ENCODE measurements at regions not wholly inside any gene's neighbourhood (a gene's known extent, or its start where the extent isn't known, plus 50 kb on each side); places are given as distances from the start of the nearest gene placed in this dataset.

GRCh38 chr12:124096869-124097434 lies 123.9 kb downstream of the ZNF664 start:
- DNase-seq: no peak

GRCh38 chr12:124097701-124098100 lies 124.7 kb downstream of the ZNF664 start:
- DNase-seq: no peak

GRCh38 chr12:124098101-124098757 lies 125.2 kb downstream of the ZNF664 start:
- no peak for DNase-seq

GRCh38 chr12:124098887-124099286 lies 125.9 kb downstream of the ZNF664 start:
- DNase-seq: no peak

DNA sequence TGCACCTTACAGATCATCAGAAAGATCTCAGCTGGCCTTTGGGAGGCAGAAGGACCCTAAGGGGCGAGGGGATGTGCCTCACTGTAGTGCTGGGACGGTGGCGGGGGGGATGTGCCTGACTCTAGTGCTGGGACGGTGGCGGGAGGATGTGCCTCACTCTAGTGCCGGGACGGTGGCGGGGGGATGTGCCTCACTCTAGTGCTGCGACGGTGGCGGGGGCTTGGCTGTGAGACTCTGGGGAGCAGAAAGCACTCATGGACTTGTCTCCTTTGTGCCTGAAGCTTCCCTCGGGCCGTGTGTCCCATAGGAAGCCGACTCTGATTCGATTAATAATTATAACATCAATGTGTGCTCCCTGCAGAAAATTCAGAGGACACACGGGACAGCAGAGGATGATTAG lies 126.6 kb downstream of the ZNF664 start:
- no peak for DNase-seq

DNA sequence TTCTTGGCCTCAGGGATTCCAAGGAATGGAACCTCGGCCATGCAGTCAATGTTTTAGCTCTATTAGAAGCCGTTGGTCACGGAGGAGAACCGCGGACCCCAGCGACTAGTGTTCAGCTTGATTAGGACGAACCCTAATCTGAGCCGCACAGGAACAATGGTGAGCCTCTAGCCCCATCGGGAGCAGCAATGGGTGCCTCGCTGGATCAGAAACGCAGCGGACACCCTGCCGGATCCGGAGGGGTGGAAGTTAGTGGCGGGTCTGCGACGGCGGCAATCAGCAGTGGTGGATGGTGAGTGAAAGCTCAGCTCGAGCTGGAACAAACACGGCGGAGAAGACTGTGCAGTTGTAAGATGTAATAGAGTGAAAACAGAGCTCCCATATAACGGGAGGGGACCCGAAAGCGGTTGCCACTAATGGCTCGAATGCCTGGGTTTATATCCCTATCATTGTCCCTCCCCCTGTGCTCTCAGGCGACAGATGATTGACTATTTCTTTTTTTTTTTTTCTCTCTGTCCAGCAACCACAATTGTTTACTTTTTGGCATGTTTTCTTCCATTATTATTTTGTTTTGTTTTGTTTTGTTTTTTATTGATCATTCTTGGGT lies 127.7 kb downstream of the ZNF664 start:
- DNase-seq: no peak

DNA sequence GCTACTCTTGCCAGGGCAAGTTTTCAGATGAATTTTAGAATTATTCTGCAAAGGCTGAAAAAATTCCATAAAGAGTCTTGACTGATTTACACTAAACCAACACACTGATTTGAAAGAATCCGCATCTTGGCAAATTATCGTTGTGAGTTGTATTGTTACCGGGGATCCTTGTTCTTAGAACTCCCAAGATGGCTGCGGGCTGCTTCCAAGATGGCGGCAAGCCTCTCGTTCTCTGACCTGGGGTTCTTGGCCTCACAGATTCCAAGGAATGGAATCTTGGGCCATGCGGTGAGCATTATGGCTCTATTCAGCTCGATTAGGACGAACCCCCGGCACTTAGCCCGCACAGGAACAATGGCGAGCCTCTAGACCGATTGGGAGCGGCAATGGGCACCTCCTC lies 132.5 kb downstream of the ZNF664 start:
- DNase-seq: no peak

GRCh38 chr12:124107351-124107750 lies 134.3 kb downstream of the ZNF664 start:
- no peak for DNase-seq

DNA sequence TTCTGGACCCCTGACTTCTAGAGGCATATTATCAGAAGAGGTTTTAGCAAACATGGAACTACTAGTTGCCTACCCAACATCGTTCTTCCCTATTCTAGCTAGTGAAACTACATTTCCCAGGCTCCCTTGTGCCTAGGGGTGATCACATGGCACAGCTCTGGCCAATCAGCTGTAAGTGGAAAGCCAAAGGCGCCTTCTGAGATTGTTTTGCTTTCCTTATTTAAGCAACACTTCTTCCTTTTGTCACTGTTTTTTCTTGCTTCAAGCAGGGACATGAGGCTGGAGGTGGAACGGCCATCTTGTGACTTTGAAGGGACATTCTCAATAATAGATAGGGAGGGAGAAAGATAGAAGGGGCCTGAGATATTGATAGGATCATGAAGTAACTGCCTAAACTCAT lies 136.7 kb downstream of the ZNF664 start:
- DNase-seq: no peak

DNA sequence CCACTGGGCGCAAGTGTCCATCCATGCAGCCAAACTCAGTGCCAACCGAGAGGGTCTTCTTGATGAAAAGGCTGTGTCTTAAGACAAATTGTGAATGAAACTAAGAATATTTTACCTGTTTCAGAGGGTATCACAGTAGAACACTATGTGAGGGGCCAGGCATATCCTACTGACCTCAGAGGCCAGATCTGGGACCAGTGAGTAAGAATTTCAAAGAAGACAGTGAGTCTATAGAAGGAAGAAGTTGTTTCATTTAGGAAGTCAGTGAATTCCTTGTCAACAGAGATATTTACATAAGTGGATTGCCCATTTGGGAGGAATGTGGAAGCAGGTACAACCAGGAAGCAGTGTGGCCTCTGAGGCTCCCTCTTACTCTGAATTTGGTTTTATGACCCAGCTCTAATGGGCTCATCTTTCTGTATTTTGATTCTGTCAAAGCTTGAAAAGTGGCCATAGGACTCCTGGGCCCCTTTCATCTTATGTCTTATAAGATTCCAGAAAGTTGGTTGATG lies 137.4 kb downstream of the ZNF664 start:
- DNase-seq: no peak

DNA sequence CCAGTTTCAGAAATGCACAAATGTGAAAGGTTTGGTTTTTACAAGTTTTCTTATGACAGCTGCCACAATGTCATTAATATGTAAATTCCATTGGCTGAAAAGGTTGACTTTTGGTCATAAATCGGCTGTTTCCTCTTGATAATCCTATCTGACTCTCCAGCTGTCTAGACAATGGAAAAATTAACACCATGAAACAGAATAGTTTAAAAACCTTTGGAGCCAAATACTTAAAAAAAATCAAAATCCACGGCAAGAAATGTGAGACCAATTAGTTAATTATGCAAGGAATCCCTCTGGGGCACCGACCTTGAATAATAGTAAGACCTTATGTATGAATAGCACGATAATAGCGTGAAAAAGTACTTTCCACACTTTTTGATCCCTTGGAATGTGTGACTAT lies 138.0 kb downstream of the ZNF664 start:
- DNase-seq: no peak

DNA sequence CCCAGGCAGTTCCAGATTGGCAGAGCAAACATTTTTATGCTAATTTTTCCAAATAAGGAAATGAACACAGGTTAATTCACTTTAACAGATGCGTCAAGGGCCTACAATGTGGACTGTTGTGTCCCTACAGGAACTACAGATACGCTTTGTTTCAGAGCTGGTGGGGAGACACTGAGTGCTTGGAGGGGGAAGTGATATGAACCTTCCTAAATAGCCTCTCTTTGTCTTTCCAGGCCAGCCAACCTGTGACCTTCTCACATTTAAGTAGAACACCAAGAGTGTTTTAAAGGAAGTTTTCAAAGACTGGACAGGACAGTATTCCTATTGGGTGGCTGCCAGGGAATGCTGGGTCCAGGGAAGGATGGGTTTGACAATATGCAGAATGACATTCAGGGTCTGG lies 141.3 kb downstream of the ZNF664 start:
- DNase-seq: no peak

- no peak for DNase-seq
Observed at GRCh38 chr12:124115496-124115895, 142.5 kb downstream of the ZNF664 start.

- no peak for DNase-seq
Observed at GRCh38 chr12:124115976-124116690, 143.1 kb downstream of the ZNF664 start.

GRCh38 chr12:124120739-124121138 lies 147.7 kb downstream of the ZNF664 start:
- DNase-seq: no peak

- DNase-seq: no peak
Observed at GRCh38 chr12:124122722-124123121, 149.7 kb downstream of the ZNF664 start.

- no peak for DNase-seq
Observed at GRCh38 chr12:124123296-124124000, 150.4 kb downstream of the ZNF664 start.

DNA sequence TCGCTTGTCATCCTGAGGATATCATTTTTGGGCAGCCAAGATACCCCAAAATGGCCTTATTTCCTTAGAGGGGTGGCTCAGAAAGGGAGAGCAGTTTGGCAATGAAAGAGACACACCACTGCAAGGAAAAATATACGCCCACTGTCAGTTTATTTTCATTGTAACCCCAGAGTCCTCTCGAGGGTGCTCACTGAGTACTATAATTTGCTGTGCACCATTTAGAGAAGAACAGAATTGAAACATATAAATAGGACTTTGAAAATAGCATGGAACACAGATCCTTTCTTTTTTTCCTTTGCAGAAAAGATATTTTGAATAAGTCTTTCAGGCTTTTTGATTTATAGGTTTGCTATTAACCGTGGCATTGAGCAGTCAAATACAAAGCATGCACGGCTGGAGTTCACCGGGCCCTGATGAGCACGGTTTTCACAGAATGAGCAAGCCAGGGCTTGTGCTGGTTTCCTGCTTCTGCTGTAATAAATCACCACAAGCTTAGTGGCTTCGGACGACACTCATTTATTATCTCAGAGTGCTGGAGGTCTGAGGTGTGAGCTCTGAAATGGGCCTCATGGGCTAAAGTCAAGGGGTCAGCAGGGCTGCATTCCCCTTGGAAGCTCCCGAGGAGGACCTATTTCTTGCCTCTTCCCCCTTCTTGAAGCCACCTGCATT lies 152.3 kb downstream of the ZNF664 start:
- peak; percentile 74 for DNase-seq

DNA sequence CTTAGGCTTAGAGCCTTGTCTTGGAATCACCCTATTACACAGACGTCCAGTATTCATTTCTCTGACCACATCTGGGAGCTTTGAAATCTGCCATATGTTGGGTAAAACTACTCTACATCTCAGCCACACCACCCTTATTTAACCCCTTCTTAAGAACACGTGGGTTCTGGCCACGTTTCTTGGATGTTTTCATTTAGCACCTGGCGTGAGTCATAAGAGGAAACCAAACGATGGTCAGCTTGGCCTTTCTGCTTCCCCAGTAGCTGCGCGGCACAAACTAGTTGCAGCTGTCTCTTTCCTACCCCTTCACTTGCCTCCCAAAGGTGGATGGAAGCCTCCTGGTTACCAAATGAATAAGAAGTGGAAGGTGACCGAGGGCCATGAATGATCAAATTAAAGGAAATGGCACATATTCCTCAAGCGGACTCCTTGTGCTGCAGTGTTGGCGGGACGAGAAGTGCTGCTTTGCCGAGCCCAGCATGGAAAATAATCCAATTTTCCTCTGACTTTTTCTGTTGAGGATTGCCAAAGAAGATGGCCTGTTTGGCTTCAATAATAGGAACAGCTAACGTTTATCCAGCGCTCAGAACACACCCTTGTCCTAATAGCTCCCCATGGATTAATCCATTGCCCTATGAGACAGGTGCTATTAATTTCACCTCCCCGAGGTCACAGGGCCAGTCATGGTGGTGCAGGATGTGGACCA lies 154.1 kb downstream of the ZNF664 start:
- DNase-seq: no peak

- DNase-seq: no peak
Observed at GRCh38 chr12:124129132-124129531, 156.1 kb downstream of the ZNF664 start.

DNA sequence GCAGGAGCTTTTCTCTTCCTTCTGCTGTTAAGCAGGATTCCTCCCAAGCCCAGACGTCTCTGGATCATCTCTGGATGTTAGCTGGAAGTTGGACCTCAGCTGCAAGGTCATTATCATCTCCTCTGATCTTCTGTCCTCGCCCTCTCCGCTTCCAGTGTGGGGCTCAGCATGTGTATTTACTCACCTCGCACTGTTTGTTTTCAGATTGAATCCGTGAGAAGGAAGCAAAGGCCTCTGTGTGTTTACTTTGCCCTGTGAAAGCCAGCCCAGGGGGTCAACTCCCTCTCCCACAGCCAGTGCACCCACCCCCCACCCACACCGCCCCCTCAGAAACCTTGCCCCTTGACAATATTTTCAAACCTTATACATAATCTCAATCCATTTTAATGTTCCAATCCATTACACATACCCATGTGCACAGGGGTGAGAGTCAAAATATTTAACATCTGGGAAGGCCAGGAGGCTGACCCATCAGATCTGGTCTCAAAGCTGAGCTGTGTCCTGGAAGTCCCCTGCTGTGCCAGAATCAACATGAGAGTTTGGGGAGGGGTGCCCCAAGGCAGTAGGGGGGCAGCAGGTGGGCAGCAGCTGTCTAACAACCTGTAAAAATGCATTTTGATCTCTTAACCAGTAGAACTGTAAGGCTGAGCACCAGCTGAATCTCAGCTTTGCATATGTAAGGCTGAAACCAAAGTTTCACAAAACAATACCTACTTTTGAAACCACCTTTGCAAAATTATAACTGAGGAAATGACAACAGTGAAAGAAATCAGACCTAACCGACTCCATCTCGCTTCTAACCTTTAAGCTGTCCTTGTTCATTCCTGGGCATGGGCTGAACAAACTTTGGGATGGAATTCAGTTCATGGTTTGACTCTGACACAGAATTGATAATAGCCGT lies 157.9 kb downstream of the ZNF664 start:
- DNase-seq: peak; percentile 74

Data from NCI-H774 (cell line).